Gastrocnemius medialis (tissue), 4 donors: ENCODE measurements at regions not wholly inside any gene's neighbourhood (a gene's known extent, or its start where the extent isn't known, plus 50 kb on each side); places are given as distances from the start of the nearest gene placed in this dataset.
"Not testable (repeated sequence)": the region's sequence is repeated elsewhere in the genome, so short reads cannot be mapped to it uniquely, and the experiment has no call there.

Experiments
- ATAC-seq, 2 donors: fragments of 150-250 bp; one replicate each; pipeline ENCODE4 v1.9.1; 2016
- DNase-seq, 2 donors: peaks; one replicate each; pipeline ENCODE4 v3.0.0-alpha.2; 2019
- H3K27ac ChIP-seq, 4 donors: fragments of 200-600 bp; sonication (generic); 1 replicate in 1 of 4; 2 replicates in 3 of 4; pipeline ENCODE4 v1.5.1; 2016 to 2018; ENCODE audit warnings: mild to moderate bottlenecking in 2 of 4, moderate library complexity in 1 of 4
- H3K27me3 ChIP-seq, 3 donors: fragments of 200-600 bp; sonication (generic) in 2 of 3; 1 replicate in 1 of 3; 2 replicates in 2 of 3; pipeline versions ENCODE4 v1.5.1 to v1.6.0; 2016 to 2019; ENCODE audit warnings: mild to moderate bottlenecking in 1 of 3, moderate library complexity in 1 of 3
- H3K36me3 ChIP-seq, 2 donors: fragments of 200-600 bp; sonication (generic) in 1 of 2; one replicate each; pipeline ENCODE4 v1.5.1; 2017 to 2018
- H3K4me1 ChIP-seq, 2 donors: fragments of 200-600 bp; sonication (generic) in 1 of 2; one replicate each; pipeline ENCODE4 v1.5.1; 2016 to 2017; ENCODE audit warnings: mild to moderate bottlenecking in 2 of 2
- H3K4me3 ChIP-seq, 4 donors: fragments of 200-600 bp; sonication (generic) in 3 of 4; 1 replicate in 1 of 4; 2 replicates in 3 of 4; pipeline ENCODE4 v1.5.1; 2016 to 2019; ENCODE audit warnings: mild to moderate bottlenecking in 2 of 4
- H3K9me3 ChIP-seq, 3 donors: fragments of 200-600 bp; sonication (generic) in 2 of 3; 1 replicate in 1 of 3; 2 replicates in 2 of 3; pipeline ENCODE4 v1.5.1; 2016 to 2019
- CTCF ChIP-seq, 5 experiments: fragments of 450-650 bp in 3 of 5; fragments of 200-600 bp in 2 of 5; sonication (generic) in 2 of 5; IDR thresholded peaks in 4 of 5; conservative IDR thresholded peaks in 1 of 5; 1 replicate in 4 of 5; 2 replicates in 1 of 5; pipeline ENCODE4 v1.5.1; 2016 to 2019; ENCODE audit warnings: antibody characterized with exemption in 5 of 5, mild to moderate bottlenecking in 3 of 5, moderate library complexity in 3 of 5
- POLR2A ChIP-seq, 2 donors: fragments of 450-650 bp; IDR thresholded peaks; one replicate each; pipeline ENCODE4 v1.6.1; 2017; ENCODE audit warnings: antibody characterized with exemption in 2 of 2, mild to moderate bottlenecking in 2 of 2, moderate library complexity in 2 of 2
- in situ Hi-C, 4 donors: fragments of 200-750 bp; cut with MboI; loops; one replicate each; pipeline versions ENCODE4 v1.15.0 to v1.8.0; 2017; ENCODE audit warnings: low sequenced_read_pairs in 4 of 4
- intact Hi-C: fragments of 100-400 bp; cut with DNase I; formaldehyde crosslinking; loops from one replicate; pipeline ENCODE4 v1.15.1; 2023; ENCODE audit warnings: low total_unique reads

GRCh38 chr18:66226782-66227181 lies 377.1 kb downstream of the CDH19 start:
- H3K4me1 ChIP-seq = no peaks in the 10 kb centered on the region
- H3K27me3 ChIP-seq = no peaks in the 10 kb centered on the region
- intact Hi-C loops = no loop called here
- no peaks in the 10 kb centered on the region for H3K9me3 ChIP-seq
- no peaks in the 10 kb centered on the region for H3K36me3 ChIP-seq
- no peak overlapping the region for H3K27ac ChIP-seq
- no peak for DNase-seq
- TF ChIP-seq CTCF (IDR thresholded peaks at IDR 0.05 in 4 of 5, conservative IDR thresholded peaks at IDR 0.05 in 1 of 5) (no peak), POLR2A (IDR thresholded peaks at IDR 0.05) (no peak)
- ATAC-seq = no peak
- H3K4me3 ChIP-seq = no peak overlapping the region
- in situ Hi-C loops = no loop called here

GRCh38 chr18:66223317-66223716 lies 380.6 kb downstream of the CDH19 start:
- intact Hi-C loops = not testable (repeated sequence)

GRCh38 chr18:66222174-66222573 lies 381.7 kb downstream of the CDH19 start:
- H3K9me3 ChIP-seq = no peaks in the 10 kb centered on the region
- H3K36me3 ChIP-seq = no peaks in the 10 kb centered on the region
- DNase-seq = no peak
- no peaks in the 10 kb centered on the region for H3K4me1 ChIP-seq
- no peak for ATAC-seq
- H3K4me3 ChIP-seq = no peak overlapping the region
- no peaks in the 10 kb centered on the region for H3K27me3 ChIP-seq
- in situ Hi-C loops = no loop called here
- intact Hi-C loops = no loop called here
- H3K27ac ChIP-seq = no peak overlapping the region
- TF ChIP-seq POLR2A (IDR thresholded peaks at IDR 0.05) (no peak), CTCF (IDR thresholded peaks at IDR 0.05 in 4 of 5, conservative IDR thresholded peaks at IDR 0.05 in 1 of 5) (no peak)

More at GRCh38 chr18:66223317-66223716, 380.6 kb downstream of the CDH19 start:
- H3K27me3 ChIP-seq, H3K4me1 ChIP-seq, H3K4me3 ChIP-seq, in situ Hi-C loops, ATAC-seq, H3K36me3 ChIP-seq, H3K27ac ChIP-seq, DNase-seq, H3K9me3 ChIP-seq: not testable (repeated sequence)

- intact Hi-C loops = no loop called here
- ATAC-seq = no peak
Measured at GRCh38 chr18:66219817-66220216, 384.1 kb downstream of the CDH19 start.

GRCh38 chr18:66211749-66212148 lies 392.1 kb downstream of the CDH19 start:
- no peak for DNase-seq

More at GRCh38 chr18:66219817-66220216, 384.1 kb downstream of the CDH19 start:
- no peaks in the 10 kb centered on the region for H3K27me3 ChIP-seq
- no peak overlapping the region for H3K27ac ChIP-seq
- TF ChIP-seq POLR2A (IDR thresholded peaks at IDR 0.05) (no peak), CTCF (IDR thresholded peaks at IDR 0.05 in 4 of 5, conservative IDR thresholded peaks at IDR 0.05 in 1 of 5) (no peak)
- H3K4me3 ChIP-seq = no peak overlapping the region
- in situ Hi-C loops = no loop called here
- no peaks in the 10 kb centered on the region for H3K4me1 ChIP-seq
- H3K36me3 ChIP-seq = no peaks in the 10 kb centered on the region
- DNase-seq = no peak
- no peaks in the 10 kb centered on the region for H3K9me3 ChIP-seq

More at GRCh38 chr18:66211749-66212148, 392.1 kb downstream of the CDH19 start:
- intact Hi-C loops = no loop called here
- H3K4me3 ChIP-seq = no peak overlapping the region
- H3K27me3 ChIP-seq = no peaks in the 10 kb centered on the region
- H3K4me1 ChIP-seq = no peaks in the 10 kb centered on the region
- in situ Hi-C loops = no loop called here
- H3K36me3 ChIP-seq = no peaks in the 10 kb centered on the region
- TF ChIP-seq CTCF (IDR thresholded peaks at IDR 0.05 in 4 of 5, conservative IDR thresholded peaks at IDR 0.05 in 1 of 5) = no peak
- no peak for TF ChIP-seq POLR2A (IDR thresholded peaks at IDR 0.05)
- H3K27ac ChIP-seq = no peak overlapping the region
- no peaks in the 10 kb centered on the region for H3K9me3 ChIP-seq
- no peak for ATAC-seq
